Esophagus muscularis mucosa (tissue), 4 donors: ENCODE measurements at regions not wholly inside any gene's neighbourhood (a gene's known extent, or its start where the extent isn't known, plus 50 kb on each side); places are given as distances from the start of the nearest gene placed in this dataset.

Experiments
- CTCF ChIP-seq, 3 experiments: fragments of 200-600 bp in 2 of 3; fragments of 450-650 bp in 1 of 3; sonication (generic) in 2 of 3; IDR thresholded peaks; one replicate each; pipeline ENCODE4 v1.5.1; 2017 to 2019; ENCODE audit warnings: antibody characterized with exemption in 3 of 3, mild to moderate bottlenecking in 2 of 3, moderate library complexity in 1 of 3
- EP300 ChIP-seq: sonication (generic); formaldehyde crosslinking; IDR thresholded peaks from one replicate; pipeline ENCODE4 v1.6.1; 2017; ENCODE audit warnings: antibody characterized with exemption
- POLR2A ChIP-seq: fragments of 450-650 bp; IDR thresholded peaks from one replicate; pipeline ENCODE4 v1.6.1; 2017; ENCODE audit warnings: antibody characterized with exemption, moderate library complexity, mild to moderate bottlenecking, low read depth
- POLR2AphosphoS5 ChIP-seq, 2 donors: sonication (generic); formaldehyde crosslinking; IDR thresholded peaks; one replicate each; pipeline ENCODE4 v1.6.1; 2017; ENCODE audit warnings: antibody characterized with exemption in 2 of 2

GRCh38 chr6:91171754-91172462 is 585.0 kb upstream of the MAP3K7 start:
- TF ChIP-seq CTCF (IDR thresholded peaks at IDR 0.05) (no peak), POLR2A (no peak), EP300 (no peak), POLR2AphosphoS5 (IDR thresholded peaks at IDR 0.05) (no peak)
